ENCODE measurements at regions not wholly inside any gene's neighbourhood (a gene's known extent, or its start where the extent isn't known, plus 50 kb on each side); places are given as distances from the start of the nearest gene placed in this dataset.

GRCh38 chr1:63122079-63122478 is 200.3 kb upstream of the FOXD3 start:
- H3K4me1 ChIP-seq = no peaks in the 10 kb centered on the region
- H3K9me3 ChIP-seq = no peaks in the 10 kb centered on the region
- H3K4me3 ChIP-seq = no peak overlapping the region
- no peak overlapping the region for H3K27ac ChIP-seq
- in situ Hi-C loops (cut with MboI; ENCODE audit: low sequenced_read_pairs in 4 of 4) = no loop called here
- TF ChIP-seq POLR2A (IDR thresholded peaks at IDR 0.05) = no peak
- no peak for TF ChIP-seq CTCF (IDR thresholded peaks at IDR 0.05 in 4 of 5, conservative IDR thresholded peaks at IDR 0.05 in 1 of 5)
- H3K27me3 ChIP-seq = no peaks in the 10 kb centered on the region
- DNase-seq (no peak), ATAC-seq (no peak)
- no peaks in the 10 kb centered on the region for H3K36me3 ChIP-seq
- intact Hi-C loops (cut with DNase I; ENCODE audit: low total_unique reads) = no loop called here

- H3K27ac ChIP-seq = no peak overlapping the region
- no peak for ATAC-seq
- in situ Hi-C loops (cut with MboI; ENCODE audit: low sequenced_read_pairs in 4 of 4) = no loop called here
These were observed 197.6 kb upstream of the FOXD3 start for GRCh38 chr1:63124666-63125191.

GRCh38 chr1:63126104-63126503 is 196.3 kb upstream of the FOXD3 start:
- Histone ChIP-seq H3K4me1 (no peaks in the 10 kb centered on the region), H3K4me3 (no peak overlapping the region), H3K9me3 (no peaks in the 10 kb centered on the region), H3K36me3 (no peaks in the 10 kb centered on the region), H3K27ac (no peak overlapping the region), H3K27me3 (no peaks in the 10 kb centered on the region)
- intact Hi-C loops (cut with DNase I; ENCODE audit: low total_unique reads) = no loop called here
- in situ Hi-C loops (cut with MboI; ENCODE audit: low sequenced_read_pairs in 4 of 4) = no loop called here
- DNase-seq (no peak), ATAC-seq (no peak)
- no peak for TF ChIP-seq POLR2A (IDR thresholded peaks at IDR 0.05)
- TF ChIP-seq CTCF (IDR thresholded peaks at IDR 0.05 in 4 of 5, conservative IDR thresholded peaks at IDR 0.05 in 1 of 5) = no peak

More at GRCh38 chr1:63124666-63125191, 197.6 kb upstream of the FOXD3 start:
- no peak for TF ChIP-seq POLR2A (IDR thresholded peaks at IDR 0.05)
- TF ChIP-seq CTCF (IDR thresholded peaks at IDR 0.05 in 4 of 5, conservative IDR thresholded peaks at IDR 0.05 in 1 of 5) = no peak
- no peak for DNase-seq
- Histone ChIP-seq H3K9me3 (no peaks in the 10 kb centered on the region), H3K36me3 (no peaks in the 10 kb centered on the region), H3K4me1 (no peaks in the 10 kb centered on the region), H3K27me3 (no peaks in the 10 kb centered on the region), H3K4me3 (no peak overlapping the region)
- intact Hi-C loops (cut with DNase I; ENCODE audit: low total_unique reads) = no loop called here

GRCh38 chr1:63127376-63127775 is 195.0 kb upstream of the FOXD3 start:
- TF ChIP-seq POLR2A (IDR thresholded peaks at IDR 0.05) (no peak), CTCF (IDR thresholded peaks at IDR 0.05 in 4 of 5, conservative IDR thresholded peaks at IDR 0.05 in 1 of 5) (no peak)
- no peaks in the 10 kb centered on the region for H3K4me1 ChIP-seq

GRCh38 chr1:63128556-63128955 is 193.8 kb upstream of the FOXD3 start:
- intact Hi-C loops (cut with DNase I; ENCODE audit: low total_unique reads) (no loop called here), in situ Hi-C loops (cut with MboI; ENCODE audit: low sequenced_read_pairs in 4 of 4) (no loop called here)
- no peak for TF ChIP-seq CTCF (IDR thresholded peaks at IDR 0.05 in 4 of 5, conservative IDR thresholded peaks at IDR 0.05 in 1 of 5)
- no peak for TF ChIP-seq POLR2A (IDR thresholded peaks at IDR 0.05)
- Histone ChIP-seq H3K4me1 (no peaks in the 10 kb centered on the region), H3K36me3 (no peaks in the 10 kb centered on the region), H3K9me3 (no peaks in the 10 kb centered on the region), H3K27ac (no peak overlapping the region), H3K27me3 (no peaks in the 10 kb centered on the region), H3K4me3 (no peak overlapping the region)
- ATAC-seq = no peak
- no peak for DNase-seq

More at GRCh38 chr1:63127376-63127775, 195.0 kb upstream of the FOXD3 start:
- DNase-seq (no peak), ATAC-seq (no peak)
- Histone ChIP-seq H3K36me3 (no peaks in the 10 kb centered on the region), H3K4me3 (no peak overlapping the region), H3K9me3 (no peaks in the 10 kb centered on the region), H3K27me3 (no peaks in the 10 kb centered on the region), H3K27ac (no peak overlapping the region)
- in situ Hi-C loops (cut with MboI; ENCODE audit: low sequenced_read_pairs in 4 of 4) (no loop called here), intact Hi-C loops (cut with DNase I; ENCODE audit: low total_unique reads) (no loop called here)

Data from gastrocnemius medialis (tissue), 4 donors.